ENCODE measurements at regions not wholly inside any gene's neighbourhood (a gene's known extent, or its start where the extent isn't known, plus 50 kb on each side); places are given as distances from the start of the nearest gene placed in this dataset.

DNA sequence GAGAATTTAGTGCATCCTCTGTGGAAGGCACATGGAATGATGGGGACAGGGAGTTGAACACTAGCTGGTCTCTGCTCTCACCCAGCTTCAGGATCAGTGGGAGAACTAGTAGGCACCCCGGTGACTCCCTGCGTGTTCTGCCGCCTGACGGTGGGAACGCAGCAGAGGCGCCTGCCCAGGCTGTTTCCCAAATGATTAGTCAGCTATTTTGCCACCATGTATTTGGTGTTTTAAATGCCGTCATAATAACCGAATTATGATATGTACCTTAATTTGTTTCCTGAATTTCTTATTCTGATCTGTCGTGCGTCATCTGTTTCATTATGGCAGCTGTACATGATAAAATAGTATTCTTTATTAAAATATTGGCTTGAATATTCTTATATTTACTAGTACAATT, 115.9 kb upstream of the GJB6 start:
- TF ChIP-seq CTCF (IDR thresholded peaks at IDR 0.05; ENCODE audit: insufficient read depth, low read depth, low read length) (no peak), EZH2 (IDR thresholded peaks at IDR 0.05; ENCODE audit: insufficient read depth, low read length) (no peak)
